ENCODE measurements at regions not wholly inside any gene's neighbourhood (a gene's known extent, or its start where the extent isn't known, plus 50 kb on each side); places are given as distances from the start of the nearest gene placed in this dataset.

DNA sequence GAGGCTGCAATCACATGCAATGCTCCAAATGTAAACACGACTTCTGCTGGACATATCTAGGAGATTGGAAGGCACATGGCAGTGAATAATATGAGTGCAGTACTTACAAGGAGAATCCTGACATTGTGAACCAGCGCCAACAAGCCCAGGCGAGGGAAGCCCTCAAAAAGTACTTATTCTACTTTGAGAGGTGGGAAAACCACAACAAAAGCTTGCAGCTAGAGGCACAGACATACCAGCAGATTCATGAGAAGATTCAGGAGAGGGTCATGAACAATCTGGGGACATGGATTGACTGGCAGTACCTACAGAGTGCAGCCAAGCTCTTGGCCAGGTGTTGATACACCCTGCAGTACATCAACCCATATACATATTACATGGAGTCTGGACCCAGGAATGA lies 475.7 kb upstream of the CDH2 start:
- no peak for DNase-seq

DNA sequence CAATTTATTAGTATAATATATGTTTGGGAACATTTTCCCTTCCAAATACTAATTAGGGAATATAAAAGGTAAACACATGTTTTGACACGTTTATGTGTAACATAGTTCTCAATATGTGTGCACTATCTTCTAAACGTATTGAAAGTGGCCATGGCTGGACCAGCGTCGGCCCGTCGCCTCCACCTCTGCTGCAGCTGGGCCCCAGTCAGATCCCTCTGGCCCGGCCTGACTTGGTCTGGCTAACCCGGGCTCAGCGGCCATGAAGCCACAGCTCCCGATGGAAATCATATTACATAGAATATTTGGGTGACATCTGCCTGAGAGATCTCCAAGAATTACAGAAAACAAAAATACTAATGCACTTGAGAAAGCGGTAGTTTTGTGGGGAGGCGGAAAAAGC lies 474.4 kb upstream of the CDH2 start:
- no peak for DNase-seq

DNA sequence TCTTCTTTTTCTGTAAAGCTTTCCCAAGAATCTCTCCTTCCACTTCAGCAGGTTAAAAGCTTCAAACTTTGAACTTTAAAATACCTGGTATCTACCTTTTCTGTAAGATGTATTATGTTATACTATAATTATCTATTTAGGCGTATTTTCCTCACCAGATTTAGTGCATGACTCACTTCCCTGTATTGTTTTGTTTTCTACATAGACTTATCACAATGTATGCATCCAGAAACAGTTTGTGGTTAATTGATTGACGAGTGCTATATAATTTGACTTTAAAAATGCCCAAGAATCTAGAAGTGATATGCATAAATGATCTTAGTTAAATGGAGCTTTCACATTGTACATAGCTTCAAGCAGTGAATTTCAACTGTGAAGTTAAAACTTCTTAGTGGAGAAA lies 473.9 kb upstream of the CDH2 start:
- DNase-seq: no peak

DNA sequence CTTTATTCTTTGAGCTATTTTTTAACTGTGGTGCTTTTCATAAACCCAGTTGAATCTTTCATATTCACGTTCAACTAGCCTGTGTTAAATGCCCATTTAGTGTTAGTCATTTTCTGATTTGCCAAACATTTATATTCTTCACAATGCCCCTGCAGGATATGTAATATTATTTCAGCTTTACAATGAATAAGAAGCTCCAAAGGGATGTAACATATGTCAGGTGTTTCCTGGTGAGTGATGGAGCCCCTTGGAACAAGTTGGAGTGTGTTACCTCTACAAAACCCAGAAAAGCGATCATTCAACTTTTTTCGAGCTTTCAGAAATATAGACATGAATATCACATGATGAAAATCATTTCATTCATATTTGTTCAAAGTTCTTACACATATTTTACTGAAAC lies 471.0 kb upstream of the CDH2 start:
- no peak for DNase-seq

DNA sequence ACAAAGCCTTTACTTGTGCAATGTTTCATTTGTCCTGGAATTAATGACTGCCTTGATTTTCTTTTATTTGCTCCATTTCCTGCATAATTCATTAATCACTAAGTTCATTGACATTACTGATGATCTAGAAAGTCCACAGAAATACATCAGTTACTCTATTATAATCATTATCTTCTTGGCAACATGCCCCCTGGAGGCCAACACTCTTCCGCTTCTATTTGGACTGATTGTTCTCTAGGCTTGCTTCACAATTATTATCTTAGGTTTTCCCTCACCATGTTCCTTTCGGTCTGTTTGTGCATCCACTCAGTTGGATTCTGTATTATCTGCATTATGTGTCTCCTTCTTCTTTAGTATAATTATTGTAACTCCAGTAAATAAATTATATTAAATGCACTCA lies 461.0 kb upstream of the CDH2 start:
- no peak for DNase-seq

DNA sequence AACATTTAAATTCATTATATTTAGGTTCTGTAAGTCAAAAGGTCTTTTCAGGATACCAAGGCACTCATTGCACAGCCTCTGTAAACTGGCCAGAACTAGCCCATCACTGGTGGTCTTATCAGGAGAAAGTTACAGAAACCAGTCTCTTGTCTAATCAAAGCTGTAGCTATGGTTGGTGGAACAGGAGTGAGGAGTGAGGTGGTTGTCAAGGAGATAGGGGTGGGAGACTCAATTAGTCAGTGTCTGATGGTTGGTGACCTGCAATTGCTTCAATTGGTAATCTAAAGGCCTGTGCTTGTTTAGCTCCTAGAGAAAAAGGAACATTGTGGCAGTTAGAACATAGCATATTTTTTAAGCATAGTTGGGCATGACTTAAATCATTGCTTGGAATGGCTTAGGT lies 458.6 kb upstream of the CDH2 start:
- DNase-seq: no peak

DNA sequence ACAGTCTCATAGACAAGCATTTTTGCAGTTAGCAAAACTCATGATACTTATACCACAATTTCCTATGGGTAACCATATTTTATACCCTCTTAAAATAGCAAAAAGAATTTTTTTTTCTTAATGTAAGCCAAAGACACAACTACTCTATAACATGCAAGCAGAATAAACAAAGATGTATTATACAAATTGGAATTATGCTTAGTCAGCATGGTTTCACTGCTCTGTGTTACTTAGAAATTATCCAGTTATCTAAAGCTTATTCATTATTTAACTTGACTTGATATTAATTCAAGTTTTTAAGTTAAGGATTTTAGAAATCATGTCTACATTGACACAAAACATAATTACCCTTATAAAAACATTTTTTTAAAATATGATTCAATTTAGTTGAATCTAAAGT lies 449.8 kb upstream of the CDH2 start:
- no peak for DNase-seq

DNA sequence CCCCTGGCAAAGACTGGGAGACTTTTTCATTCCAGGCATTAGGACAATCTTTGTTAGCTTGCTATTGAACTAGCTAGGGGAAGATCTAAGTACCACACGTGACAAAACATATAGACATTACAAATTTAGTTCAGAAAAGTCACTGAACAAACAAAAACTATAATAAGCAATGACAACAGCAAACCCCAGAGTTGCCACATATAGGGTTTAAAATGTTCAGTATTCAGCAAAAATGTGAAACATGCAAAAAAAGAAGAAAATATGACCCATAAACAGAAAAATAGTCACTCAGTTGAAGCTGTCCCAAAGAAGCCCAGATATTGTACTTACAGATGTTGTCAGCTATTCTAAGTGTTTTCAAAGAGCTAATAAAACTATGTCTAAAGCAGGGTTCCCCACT lies 431.1 kb upstream of the CDH2 start:
- no peak for DNase-seq

DNA sequence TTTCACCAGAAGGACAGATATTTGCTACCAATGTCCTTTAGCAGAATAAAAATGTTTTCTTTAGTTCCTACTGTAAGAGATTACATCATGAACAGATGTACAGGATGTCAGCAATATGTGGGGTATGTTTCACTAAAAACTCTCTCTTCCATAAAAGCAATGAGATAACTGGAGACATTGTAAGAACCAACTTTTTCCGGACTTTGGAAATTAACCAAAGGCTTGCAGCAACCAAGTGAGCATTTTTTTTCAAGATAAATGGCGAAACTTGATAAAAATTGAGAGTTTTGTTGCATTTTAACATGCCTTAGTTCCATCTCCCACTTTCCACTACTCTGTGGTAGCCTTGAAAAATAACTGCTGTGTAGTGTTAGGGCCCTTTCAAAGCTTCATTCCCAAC lies 429.8 kb upstream of the CDH2 start:
- no peak for DNase-seq

DNA sequence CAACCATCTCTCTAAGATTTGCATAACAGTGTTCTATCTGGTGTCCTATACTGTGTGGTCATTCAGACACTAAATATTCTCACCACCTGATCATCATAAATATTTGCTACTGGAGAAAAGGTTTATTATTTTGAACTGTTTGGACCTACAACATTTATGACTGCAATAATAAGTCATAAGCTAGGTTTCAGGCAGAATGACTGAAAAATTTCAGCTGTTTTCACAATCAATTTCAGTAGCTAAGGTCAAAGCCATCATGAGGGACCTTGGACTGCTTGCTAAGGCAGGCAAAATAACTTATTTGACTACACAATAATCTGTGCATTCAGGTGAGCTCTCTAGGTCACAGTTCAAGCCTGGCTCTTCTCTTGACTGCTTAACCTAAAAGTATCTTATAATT lies 425.5 kb upstream of the CDH2 start:
- no peak for DNase-seq

DNA sequence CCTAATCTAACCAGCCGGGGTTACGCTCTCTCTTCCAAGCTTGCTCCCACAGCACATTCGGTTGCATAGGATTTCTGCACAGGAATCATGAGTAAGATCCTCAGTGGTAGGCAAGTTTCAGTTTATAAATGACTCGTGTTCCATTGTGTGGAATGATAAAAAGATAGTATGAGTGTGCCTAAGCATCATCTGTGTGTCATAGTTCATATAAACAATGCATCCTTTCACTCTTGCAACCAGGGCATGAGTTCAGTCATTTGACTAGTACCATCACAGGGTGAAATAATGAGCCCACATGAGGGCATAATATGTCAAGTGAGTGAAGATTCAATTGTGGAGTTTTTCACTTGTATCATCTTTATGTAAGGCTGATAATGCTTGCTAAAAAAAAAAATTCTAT lies 417.1 kb upstream of the CDH2 start:
- no peak for DNase-seq

DNA sequence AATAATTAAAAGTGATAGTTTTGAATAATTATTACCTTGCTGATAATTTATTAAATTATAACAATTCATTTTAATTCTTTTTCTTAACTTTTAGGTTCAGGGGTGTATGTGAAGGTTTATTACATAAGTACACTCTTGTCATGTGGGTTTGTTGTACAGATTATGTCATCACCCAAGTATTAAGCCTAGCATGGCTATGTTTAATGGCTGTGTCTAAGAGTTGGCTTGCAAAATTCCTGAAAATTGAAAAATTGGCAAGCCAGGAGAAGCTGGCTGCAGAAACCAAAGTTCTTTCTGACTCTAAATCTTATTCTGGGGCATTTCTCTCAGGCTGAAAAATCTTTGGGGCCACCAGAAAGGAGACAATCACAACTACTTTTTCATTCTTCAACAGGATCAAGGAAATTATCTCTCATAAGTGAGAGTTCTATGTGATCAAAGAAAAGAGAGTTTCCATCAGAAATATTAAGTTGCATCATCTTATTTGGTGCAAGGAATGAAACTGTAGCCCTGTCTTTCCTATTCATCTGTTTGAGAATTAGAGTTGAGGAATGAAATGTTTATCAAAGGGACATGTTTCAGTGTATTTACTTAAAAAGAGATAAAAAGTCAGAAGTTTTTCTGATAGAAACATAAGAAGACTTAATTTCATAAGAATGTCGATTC lies 412.1 kb upstream of the CDH2 start:
- no peak for DNase-seq

DNA sequence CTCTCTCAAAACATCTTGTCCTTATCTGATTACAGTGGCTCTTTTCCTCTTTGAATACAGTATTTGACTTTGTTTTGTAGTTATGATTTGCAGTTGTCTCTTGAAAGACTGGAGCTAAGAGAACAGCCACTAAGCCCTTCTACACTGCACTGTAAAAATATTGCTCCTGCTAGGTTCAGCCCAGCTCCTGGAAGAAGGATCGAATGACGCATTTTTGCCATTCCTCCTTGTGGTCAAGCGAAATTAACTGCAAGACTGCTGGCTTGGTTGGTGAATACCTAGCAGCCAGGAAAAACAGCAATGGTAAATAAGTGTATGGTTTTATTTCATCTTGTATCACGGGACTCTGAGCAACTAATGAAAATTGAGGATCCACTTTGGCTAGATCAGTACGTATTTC lies 407.8 kb upstream of the CDH2 start:
- no peak for DNase-seq

DNA sequence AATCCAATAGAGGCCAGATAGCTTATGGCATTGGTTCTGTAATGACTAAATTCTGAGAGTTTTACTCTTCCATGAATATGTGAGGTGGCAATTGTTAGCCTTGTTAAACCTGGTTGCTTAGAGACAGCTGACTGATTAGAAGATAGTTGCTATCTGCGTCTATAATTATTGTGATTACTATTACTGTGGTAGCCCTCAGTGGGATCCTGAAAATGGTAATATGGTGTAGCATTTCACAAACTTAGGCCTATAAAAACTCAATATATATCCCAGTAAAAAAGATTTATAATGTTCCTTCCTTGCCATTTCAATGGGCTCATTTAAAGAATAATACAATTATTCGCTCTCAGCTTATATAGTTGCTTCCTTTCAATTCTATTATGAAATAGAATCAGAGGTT lies 405.8 kb upstream of the CDH2 start:
- no peak for DNase-seq

DNA sequence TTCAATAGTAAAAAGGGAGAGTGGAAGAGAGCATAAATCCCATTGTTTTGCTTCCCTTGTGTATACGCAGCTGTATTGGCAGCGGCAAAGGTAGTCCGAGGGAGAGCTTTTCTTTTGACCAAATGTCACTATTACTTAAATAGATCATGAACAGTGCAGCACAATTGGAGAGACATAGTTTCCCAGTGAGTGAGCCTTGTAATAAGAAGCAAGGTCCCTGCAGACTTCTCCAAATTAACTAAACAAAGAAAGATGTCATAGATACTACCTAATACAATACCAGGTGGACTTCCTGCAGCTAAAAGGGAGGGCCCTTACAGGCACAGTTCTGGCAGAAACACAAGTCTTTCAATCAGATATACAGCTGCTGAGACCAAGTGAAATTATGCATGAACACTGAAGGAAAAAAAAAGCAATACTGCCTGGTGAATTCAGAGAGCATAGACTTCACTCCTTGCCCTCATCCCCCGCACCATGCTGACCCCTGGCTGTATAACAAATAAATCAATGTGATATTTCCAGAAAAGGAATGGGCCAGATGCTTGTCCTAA lies 404.7 kb upstream of the CDH2 start:
- DNase-seq: no peak

DNA sequence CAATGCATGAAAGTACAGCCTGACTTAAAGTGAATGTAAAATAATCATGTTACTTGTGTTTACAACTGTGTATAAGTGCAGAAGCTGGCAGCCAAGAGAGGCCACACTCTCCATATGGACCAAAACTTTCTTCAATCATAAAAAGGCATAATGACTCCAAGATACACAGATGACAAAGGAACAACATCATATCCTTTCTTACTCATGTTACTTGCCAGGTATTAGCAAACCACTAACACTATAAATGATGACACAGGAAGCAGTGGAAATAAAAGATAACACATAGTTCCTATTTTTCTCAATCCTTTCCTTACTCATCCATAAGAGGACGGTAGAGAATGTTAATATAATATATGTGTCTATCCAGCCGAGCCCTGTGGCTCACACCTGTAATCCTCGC lies 400.0 kb upstream of the CDH2 start:
- no peak for DNase-seq

DNA sequence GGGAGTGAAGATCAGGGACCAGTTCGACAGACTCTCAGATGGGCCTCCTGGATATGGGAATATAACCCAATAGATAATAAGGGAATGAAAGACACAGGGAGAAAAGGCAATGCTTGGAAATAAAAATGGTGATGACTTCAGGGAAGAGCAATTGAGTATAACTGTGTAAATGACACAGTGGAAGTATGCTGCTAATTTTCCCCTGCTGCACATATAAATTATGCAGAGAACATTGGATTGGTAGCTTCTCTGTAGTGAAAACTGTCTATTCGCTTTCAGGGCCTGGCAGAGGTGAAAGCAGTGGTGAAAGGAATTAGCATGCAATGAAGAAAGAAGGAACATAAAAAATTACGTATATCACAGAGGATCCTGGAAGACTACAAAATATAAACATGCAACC lies 398.2 kb upstream of the CDH2 start:
- no peak for DNase-seq

DNA sequence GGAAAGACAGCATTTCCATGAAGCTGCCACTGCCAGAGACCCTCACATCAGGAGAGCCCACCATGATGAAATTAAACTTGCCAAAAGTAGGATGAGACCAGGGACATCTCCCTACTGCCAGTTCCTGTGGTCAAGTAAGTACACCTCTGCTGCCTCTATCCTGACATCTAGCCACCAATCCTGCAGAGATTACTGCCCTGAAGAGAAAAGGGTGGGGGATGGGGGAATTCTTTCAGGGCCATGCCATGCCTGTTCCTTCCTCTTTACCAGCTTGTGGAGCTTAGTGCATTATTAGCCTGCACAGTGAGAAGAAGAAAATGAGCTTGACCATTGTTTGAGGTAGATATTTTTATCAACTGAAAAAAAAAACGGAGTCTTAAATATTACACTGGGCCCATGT lies 397.2 kb upstream of the CDH2 start:
- DNase-seq: no peak

DNA sequence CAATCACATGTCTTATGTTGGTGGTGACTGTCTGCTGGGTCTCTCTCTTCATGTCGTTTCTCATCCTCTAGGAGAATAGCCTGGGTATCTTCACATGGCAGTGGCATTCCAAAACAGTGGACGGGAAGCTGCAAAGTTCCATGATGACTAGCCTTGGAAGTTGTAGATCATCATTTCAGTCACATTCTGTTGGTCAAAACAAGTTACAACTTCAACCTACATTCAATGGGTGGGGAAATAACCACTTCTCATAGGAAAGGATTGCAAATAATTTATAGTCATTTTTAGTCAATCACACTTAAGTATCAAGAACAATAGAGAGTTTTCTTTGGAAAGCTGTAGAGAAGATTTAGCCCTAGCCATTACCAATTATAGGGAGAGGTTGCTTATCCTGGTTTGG lies 395.0 kb upstream of the CDH2 start:
- DNase-seq: no peak

DNA sequence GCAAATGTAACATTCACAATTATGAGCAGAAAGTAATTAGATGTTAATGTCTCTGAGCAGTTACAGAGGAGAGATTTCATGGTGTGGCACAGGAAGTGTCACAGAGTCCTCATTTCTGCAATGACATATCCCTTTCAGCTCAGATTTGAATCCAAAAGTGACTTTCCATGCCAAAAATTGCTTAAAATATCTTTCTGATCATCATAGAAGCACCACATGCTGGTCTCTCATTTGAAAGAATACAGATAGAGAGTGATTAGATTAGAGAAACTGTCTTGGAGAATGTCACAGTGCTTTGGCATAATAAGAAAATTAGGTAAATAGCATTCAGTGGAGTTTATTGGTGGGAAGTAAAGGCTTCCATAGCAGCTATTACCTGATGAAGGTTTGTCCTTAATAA lies 383.4 kb upstream of the CDH2 start:
- DNase-seq: no peak

DNA sequence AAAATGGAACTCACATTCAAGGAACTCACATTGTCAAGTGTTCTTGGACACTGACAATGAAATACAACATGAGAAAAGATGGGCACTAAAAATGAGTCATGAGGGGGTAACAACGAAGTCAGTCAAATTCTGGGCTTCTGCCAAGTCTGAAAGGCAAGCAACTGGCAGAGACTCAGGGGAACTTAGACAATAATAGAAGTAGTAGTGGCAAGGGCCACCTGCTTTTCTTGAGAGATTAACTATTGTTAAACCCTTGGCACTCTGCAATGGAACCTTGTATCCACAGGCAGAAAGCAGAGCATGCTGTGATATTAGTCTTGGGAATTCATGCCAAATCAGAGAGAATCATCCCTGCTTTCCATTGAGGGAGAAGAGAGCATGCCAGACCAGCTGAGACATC lies 382.6 kb upstream of the CDH2 start:
- DNase-seq: no peak

DNA sequence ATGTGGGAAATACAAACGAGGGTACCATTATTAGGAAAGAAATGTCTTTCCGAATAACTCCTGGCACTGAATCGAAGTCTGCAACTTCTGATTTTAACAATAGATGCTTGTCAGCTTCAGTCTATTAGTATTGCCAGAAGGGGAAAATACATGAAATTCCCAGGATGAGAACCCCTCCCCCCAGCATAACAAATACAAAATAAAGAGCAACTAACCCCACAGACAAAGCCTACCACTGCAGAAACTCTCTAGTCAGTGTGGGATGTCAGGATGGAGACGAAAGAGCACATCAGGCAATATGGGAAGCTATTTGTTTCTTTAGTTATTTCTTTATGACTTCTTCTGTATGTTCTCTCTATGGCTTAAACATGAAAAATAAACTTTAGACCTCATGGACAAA lies 365.0 kb upstream of the CDH2 start:
- no peak for DNase-seq

DNA sequence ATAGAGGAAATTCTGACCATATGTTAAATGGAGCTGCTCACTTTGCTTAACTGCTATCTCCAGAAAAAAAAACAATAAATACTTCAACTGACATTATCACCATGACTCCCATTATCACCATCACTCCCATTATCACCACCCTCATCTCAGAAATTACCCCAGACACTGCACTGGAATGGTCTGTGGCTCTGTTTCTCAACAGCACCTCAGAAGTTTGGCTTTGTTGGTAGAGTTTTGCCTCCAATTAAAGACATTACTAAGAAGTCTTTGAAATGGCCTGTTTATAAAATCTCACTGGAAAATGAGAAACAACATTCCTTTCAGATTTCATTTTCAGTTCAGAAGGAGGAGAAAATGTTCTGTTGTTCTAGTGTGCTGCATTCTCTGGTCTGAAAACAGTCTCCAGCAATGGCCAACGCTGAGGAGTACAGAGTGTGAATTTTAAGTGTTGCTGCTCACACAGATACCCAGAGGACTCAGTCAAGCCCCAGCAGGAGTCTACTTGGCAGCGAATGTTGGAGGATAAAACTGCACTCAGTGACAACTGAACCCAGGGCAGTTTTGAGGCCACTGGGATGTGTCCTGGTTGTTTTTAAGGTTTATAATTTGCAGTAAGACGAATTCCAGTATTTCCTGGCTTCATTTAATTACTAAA lies 364.5 kb upstream of the CDH2 start:
- DNase-seq: no peak

DNA sequence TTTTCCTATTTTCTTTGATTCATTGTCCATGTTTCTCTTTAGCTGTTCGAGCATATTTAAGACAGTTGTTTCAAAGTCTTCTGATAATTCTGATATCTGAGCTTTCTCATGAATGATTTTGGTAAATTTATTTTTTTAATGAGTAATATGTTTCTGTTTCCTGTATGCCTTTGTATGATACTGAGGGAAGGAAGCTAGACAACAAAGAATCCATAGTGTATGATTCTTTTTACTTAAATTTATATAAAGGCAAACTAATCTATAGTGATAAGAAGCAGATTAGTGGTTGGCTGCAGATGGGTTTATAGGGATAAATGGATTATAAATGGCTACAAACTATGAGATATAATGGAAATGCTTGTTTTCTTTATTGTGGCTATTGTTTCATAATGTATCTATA lies 352.7 kb upstream of the CDH2 start:
- DNase-seq: no peak

DNA sequence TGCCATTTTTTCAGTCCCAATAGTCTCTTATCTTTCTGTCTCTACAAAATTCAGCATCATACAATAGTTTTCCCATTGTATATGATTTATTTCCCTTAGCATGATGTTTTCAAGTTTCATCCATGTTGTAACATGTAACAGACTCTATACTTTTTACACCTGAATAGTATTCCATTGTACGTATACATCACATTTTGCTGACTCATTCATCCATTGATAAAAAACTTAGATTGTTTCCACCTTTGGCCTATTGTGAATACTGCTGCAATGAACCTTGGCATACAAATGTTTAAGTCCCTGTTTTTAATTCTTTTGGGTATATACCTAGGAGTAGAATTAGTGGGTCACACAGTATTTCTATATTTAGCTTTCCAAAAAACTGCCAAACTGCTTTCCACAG lies 349.3 kb upstream of the CDH2 start:
- no peak for DNase-seq

All from CD4-positive, alpha-beta T cell treated with Interleukin-4 for 1 hour (primary cell).